PC-3 (cell line): ENCODE measurements at regions not wholly inside any gene's neighbourhood (a gene's known extent, or its start where the extent isn't known, plus 50 kb on each side); places are given as distances from the start of the nearest gene placed in this dataset.

Experiments used
- CTCF ChIP-seq: fragments of 300-600 bp; sonication (generic); conservative IDR thresholded peaks from 2 replicates; pipeline ENCODE4 v1.5.1; 2017; ENCODE audit warnings: antibody characterized with exemption, low read depth, mild to moderate bottlenecking, low read length
- EZH2phosphoT487 ChIP-seq: fragments of 300-600 bp; sonication (generic); IDR thresholded peaks from 2 replicates; pipeline ENCODE4 v1.6.1; 2018; ENCODE audit warnings: mild to moderate bottlenecking, antibody characterized with exemption, low read length, borderline replicate concordance

DNA sequence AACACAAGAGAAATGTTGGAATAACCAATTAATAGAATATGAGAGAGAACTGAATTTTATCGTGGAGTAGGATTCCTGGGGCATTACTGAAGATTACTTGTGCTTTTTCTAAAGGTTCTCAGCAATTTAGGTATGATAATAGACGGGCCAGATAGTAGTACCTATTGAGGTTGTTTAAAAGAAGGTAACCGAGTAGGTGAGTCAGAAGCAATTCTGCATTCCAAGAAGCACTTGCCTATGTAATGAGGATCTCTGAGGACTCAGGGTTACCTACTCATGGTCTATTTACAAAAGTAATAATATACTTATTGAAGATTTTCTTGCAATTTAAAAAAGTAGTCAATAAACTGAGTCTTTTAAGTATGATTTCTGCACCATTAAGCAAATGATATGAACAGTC, 1469.8 kb downstream of the BRINP3 start:
- TF ChIP-seq CTCF, result no peak
- TF ChIP-seq EZH2phosphoT487, result no peak
